ENCODE measurements at regions not wholly inside any gene's neighbourhood (a gene's known extent, or its start where the extent isn't known, plus 50 kb on each side); places are given as distances from the start of the nearest gene placed in this dataset.

DNA sequence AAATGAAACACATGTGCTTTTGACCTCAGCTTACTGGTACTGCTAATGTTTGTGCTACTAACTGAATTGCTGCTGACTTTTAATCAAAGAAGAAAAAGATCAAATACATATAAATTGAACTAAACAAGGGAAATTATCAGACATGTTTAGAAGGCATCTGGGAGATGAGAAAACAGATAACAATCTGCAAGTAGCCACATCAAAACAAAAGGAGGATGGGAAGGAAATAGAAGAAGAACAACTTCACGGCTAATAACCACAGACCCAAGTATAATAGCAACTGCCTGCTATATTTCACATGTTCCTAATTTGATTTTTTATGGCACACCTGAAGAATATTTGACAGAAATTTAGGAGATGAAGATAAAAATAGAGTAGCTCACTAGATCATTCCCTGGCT lies 542.6 kb upstream of the SYT4 start:
- Histone ChIP-seq H3K36me3 (replicated peaks in 1 of 2; ENCODE audit: control extremely low read depth in 1 of 2, control insufficient read depth in 1 of 2, extremely low read depth in 1 of 2, insufficient read depth in 2 of 2, low read length in 1 of 2) (no peaks in the 10 kb centered on the region), H3K27ac (ENCODE audit: low read length in 2 of 2) (no peak overlapping the region), H2AFZ (ENCODE audit: insufficient read depth, low read depth, low read length, poor library complexity, severe bottlenecking) (no peak overlapping the region), H3K4me3 (ENCODE audit: control extremely low read depth in 1 of 5, extremely low read depth in 1 of 5, insufficient read depth in 1 of 5, low read depth in 2 of 5, low read length in 4 of 5) (no peak overlapping the region), H3K79me2 (ENCODE audit: control insufficient read depth, insufficient read depth, low read length) (no peaks in the 10 kb centered on the region), H3K4me2 (replicated peaks; ENCODE audit: low read depth, low read length, poor library complexity, severe bottlenecking) (no peak overlapping the region), H3K9ac (ENCODE audit: low read length) (no peak overlapping the region), H3K9me3 (ENCODE audit: control extremely low read depth in 1 of 3, control insufficient read depth in 2 of 3, insufficient read depth in 1 of 3, low read length in 2 of 3) (no peaks in the 10 kb centered on the region), H4K20me1 (ENCODE audit: control insufficient read depth, insufficient read depth, low read length, poor library complexity, severe bottlenecking) (no peaks in the 10 kb centered on the region), H3K27me3 (replicated peaks in 1 of 4; ENCODE audit: control extremely low read depth in 1 of 4, control insufficient read depth in 3 of 4, insufficient read depth in 4 of 4, low read length in 3 of 4) (no peaks in the 10 kb centered on the region), H3K4me1 (ENCODE audit: control insufficient read depth in 2 of 2, insufficient read depth in 2 of 2, low read length in 2 of 2) (no peaks in the 10 kb centered on the region)
- Mint-ChIP-seq H3K4me1 (no peaks in the 10 kb centered on the region), H3K9me3 (ENCODE audit: insufficient read depth) (no peaks in the 10 kb centered on the region), H3K4me3 (no peak overlapping the region), H3K27me3 (no peaks in the 10 kb centered on the region), H3K27ac (no peak overlapping the region)
- intact Hi-C loops (cut with micrococcal nuclease) = no loop called here
- ChIA-PET CTCF (no interaction called here), POLR2A (no interaction called here)
- TF ChIP-seq, protein P1, sequence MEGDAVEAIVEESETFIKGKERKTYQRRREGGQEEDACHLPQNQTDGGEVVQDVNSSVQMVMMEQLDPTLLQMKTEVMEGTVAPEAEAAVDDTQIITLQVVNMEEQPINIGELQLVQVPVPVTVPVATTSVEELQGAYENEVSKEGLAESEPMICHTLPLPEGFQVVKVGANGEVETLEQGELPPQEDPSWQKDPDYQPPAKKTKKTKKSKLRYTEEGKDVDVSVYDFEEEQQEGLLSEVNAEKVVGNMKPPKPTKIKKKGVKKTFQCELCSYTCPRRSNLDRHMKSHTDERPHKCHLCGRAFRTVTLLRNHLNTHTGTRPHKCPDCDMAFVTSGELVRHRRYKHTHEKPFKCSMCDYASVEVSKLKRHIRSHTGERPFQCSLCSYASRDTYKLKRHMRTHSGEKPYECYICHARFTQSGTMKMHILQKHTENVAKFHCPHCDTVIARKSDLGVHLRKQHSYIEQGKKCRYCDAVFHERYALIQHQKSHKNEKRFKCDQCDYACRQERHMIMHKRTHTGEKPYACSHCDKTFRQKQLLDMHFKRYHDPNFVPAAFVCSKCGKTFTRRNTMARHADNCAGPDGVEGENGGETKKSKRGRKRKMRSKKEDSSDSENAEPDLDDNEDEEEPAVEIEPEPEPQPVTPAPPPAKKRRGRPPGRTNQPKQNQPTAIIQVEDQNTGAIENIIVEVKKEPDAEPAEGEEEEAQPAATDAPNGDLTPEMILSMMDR (IDR thresholded peaks at IDR 0.05) = no peak
- no peak for TF ChIP-seq EZH2 (IDR thresholded peaks at IDR 0.05; ENCODE audit: borderline replicate concordance, insufficient read depth, low read depth, low read length, poor library complexity, severe bottlenecking)
- DNase-seq (no peak), ATAC-seq (ENCODE audit: low read depth) (no peak)
- WGBS (ENCODE audit: insufficient coverage) = no CpG with 5 or more reads among the region's 1 CpG

- ATAC-seq (ENCODE audit: low read depth) (no peak), DNase-seq (no peak)
- POLR2A ChIA-PET = no interaction called here
- H3K27me3 ChIP-seq (replicated peaks in 1 of 4; ENCODE audit: control extremely low read depth in 1 of 4, control insufficient read depth in 3 of 4, insufficient read depth in 4 of 4, low read length in 3 of 4) = no peaks in the 10 kb centered on the region
- no peaks in the 10 kb centered on the region for H3K36me3 ChIP-seq (replicated peaks in 1 of 2; ENCODE audit: control extremely low read depth in 1 of 2, control insufficient read depth in 1 of 2, extremely low read depth in 1 of 2, insufficient read depth in 2 of 2, low read length in 1 of 2)
- WGBS (ENCODE audit: insufficient coverage) = no CpG with 5 or more reads among the region's 2 CpGs
- no peaks in the 10 kb centered on the region for H3K9me3 ChIP-seq (ENCODE audit: control extremely low read depth in 1 of 3, control insufficient read depth in 2 of 3, insufficient read depth in 1 of 3, low read length in 2 of 3)
- H3K9ac ChIP-seq (ENCODE audit: low read length) = no peak overlapping the region
- Mint-ChIP-seq H3K27ac (no peak overlapping the region), H3K4me3 (no peak overlapping the region), H3K4me1 (no peaks in the 10 kb centered on the region), H3K27me3 (no peaks in the 10 kb centered on the region), H3K9me3 (ENCODE audit: insufficient read depth) (no peaks in the 10 kb centered on the region)
- TF ChIP-seq, protein P1 (IDR thresholded peaks at IDR 0.05) = no peak
- no peak for TF ChIP-seq EZH2 (IDR thresholded peaks at IDR 0.05; ENCODE audit: borderline replicate concordance, insufficient read depth, low read depth, low read length, poor library complexity, severe bottlenecking)
- CTCF ChIA-PET = no interaction called here
- no peaks in the 10 kb centered on the region for H3K79me2 ChIP-seq (ENCODE audit: control insufficient read depth, insufficient read depth, low read length)
- H4K20me1 ChIP-seq (ENCODE audit: control insufficient read depth, insufficient read depth, low read length, poor library complexity, severe bottlenecking) = no peaks in the 10 kb centered on the region
- H3K4me1 ChIP-seq (ENCODE audit: control insufficient read depth in 2 of 2, insufficient read depth in 2 of 2, low read length in 2 of 2) = no peaks in the 10 kb centered on the region
- H3K4me3 ChIP-seq (ENCODE audit: control extremely low read depth in 1 of 5, extremely low read depth in 1 of 5, insufficient read depth in 1 of 5, low read depth in 2 of 5, low read length in 4 of 5) = no peak overlapping the region
- intact Hi-C loops (cut with micrococcal nuclease) = no loop called here
- no peak overlapping the region for H2AFZ ChIP-seq (ENCODE audit: insufficient read depth, low read depth, low read length, poor library complexity, severe bottlenecking)
- H3K27ac ChIP-seq (ENCODE audit: low read length in 2 of 2) = no peak overlapping the region
- no peak overlapping the region for H3K4me2 ChIP-seq (replicated peaks; ENCODE audit: low read depth, low read length, poor library complexity, severe bottlenecking)
Measured at GRCh38 chr18:43825768-43826167, 548.5 kb upstream of the SYT4 start.

Measured in B cell (primary cell).